Non-pigmented ciliary epithelial cell (primary cell): ENCODE measurements at regions not wholly inside any gene's neighbourhood (a gene's known extent, or its start where the extent isn't known, plus 50 kb on each side); places are given as distances from the start of the nearest gene placed in this dataset.

Experiments used
- DNase-seq: peaks from one replicate; pipeline ENCODE4 v3.0.0-alpha.2; 2010; ENCODE audit warnings: low read depth

DNA sequence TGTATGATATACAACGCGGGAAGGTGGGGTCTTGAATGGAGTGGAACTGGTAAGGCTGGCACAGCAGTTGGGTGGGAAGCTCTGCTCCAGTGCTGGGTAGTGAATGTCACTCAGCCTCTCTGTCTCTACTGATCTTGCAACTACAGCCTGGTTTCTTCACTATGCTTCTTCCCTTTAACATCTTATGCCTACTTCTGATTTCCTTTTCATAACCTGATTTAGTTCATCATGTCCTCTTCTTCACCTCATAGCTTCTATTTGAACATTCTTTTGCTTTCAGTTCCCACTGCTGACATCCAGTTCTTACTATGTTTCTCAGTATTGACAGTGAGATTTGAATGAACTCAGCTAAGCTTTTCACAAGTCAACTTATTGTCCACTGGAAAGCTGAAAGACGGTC, 286.2 kb downstream of the ARL6IP6 start:
- DNase-seq = no peak

DNA sequence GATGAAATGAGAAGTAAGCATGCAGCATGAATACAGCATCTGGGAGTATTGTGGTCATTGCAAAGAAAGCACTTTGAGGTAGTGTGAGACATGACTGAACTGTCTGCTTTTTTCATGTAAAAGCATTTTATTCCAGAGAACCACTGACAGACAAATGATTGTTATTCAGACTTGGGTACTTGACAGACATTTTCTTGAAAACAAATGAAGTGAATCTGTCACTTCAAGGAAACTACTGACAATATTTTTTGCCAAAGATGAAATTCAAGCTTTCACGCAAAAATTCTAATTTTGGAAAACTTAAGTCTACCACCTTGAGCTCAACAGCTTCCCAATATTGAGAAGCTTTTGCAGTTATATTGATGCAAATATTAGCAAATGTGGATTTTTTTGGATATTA, 255.7 kb downstream of the ARL6IP6 start:
- DNase-seq = no peak

- DNase-seq = no peak
Measured at GRCh38 chr2:152971685-152972084, 253.3 kb downstream of the ARL6IP6 start.

DNA sequence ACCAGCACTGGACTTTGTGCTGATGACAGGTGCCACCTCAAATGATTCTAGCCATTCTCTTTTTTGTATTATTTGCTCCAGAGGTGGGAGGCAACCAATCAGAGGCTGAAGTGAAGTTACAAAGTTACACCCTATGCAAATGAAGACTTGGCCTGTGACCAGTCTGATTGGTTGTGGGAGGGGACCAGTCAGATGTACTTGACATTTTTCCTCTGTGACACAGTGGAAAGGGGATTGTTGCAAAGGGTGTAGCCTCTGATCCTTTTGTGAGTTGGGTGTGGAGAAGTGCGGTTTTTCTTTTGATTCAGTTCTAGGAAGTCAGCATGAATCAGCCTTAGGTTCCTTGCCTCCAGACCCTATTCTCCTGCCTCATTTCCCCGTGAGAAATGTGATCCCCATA, 244.0 kb downstream of the ARL6IP6 start:
- DNase-seq = no peak

DNA sequence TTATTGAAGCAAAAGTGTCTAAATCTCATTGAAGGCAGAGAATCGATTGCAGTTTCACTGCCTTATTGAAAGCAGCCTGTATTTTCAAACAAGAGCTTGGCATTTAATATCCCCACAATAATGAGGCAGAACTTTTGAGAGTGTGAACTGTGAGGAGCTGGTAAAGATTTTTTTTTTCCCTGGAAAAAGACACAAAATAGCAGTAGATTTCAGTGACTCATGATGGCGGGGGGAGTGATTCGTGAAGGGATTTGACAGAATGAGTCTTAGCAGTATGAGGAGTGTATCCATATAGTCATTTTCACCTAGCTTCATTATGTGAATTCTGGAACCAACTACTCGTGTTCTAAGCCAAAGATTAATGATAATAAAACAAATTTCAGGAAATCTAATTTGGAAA, 242.9 kb downstream of the ARL6IP6 start:
- no peak for DNase-seq

DNA sequence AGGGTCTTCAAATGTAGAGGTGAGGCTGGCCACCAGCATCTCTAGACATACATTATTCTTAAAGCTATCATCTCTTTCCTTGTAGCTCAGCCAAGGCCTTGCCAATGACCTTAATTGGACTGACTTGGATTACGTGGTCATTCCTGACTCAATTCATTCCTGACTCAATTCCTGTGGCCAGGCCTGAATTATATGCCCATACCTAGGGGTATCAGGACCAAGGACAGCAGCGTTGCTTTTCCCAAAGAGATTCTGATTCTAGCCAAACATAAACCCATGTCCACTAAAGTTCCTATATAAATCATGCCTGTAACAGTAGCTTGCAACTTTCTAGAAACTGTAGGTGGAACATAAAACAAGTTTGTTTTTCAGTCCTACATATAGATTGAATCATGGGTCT, 231.7 kb downstream of the ARL6IP6 start:
- DNase-seq = no peak

GRCh38 chr2:152944099-152944498, 225.7 kb downstream of the ARL6IP6 start:
- no peak for DNase-seq

DNA sequence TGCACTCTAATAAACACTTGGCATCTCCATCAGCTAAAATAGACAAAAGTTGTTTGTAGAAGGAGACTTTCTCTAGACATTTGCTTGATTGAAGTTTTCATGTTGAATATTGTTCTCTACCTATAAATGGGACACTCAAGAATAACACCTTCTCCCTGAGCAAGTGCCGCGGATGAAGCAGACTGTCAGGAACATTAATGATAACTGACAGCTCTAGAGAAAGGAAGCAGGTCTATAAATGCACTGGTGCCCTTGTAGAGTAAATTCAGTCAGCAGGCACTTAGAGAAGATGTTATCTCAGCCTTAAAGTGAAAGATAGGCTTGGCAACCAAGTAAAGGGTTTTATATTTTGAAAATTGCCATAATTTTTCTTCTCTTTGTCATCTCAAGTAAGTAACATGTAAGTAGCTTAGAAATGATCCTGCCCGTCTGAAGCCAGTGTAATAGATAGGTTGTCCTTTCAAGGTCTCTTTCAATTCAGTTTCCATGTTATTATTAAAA, 224.6 kb downstream of the ARL6IP6 start:
- no peak for DNase-seq

GRCh38 chr2:152930501-152930900, 212.1 kb downstream of the ARL6IP6 start:
- no peak for DNase-seq

- DNase-seq = no peak
Measured at GRCh38 chr2:152929628-152930027, 211.2 kb downstream of the ARL6IP6 start.

- DNase-seq = no peak
Measured at GRCh38 chr2:152925547-152926448, 207.4 kb downstream of the ARL6IP6 start.

DNA sequence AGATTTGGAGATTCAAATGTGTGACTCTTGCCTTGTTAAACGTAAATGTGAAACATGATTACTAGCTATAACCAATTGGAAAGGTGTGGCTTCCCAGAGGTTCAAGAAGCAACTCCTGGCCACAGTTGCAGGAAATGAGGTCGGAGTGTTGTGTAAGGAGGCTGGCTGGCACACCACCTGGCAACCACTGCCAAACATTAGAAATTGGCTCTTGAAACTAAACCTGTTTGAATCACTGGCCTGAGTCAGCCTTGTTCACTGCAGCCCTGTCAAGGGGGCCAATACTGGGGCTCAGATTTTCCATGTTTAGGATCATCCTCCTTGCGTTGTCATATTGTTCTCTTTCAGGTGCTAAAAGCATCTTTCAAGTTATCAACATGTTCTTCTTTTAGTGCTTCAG, 206.3 kb downstream of the ARL6IP6 start:
- no peak for DNase-seq

DNA sequence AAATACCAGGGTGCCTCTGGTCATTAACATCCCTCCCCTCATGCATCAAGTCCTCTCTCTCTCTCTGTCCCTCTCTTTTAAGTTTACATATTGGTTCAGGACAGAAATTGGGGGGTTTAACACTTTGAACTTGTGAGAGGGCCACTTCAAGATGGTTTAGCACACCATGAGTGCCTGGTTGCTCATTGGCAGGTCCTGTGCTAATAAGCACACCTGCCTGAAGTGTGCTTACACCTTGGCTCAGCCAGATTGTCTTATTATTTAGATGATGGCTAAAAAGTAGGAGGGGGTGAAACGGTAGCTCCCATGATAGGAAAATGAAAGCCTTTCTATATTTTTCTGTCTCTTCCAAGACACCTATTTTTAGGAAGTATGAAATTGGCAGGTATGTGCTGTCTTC, 205.8 kb downstream of the ARL6IP6 start:
- DNase-seq = no peak

DNA sequence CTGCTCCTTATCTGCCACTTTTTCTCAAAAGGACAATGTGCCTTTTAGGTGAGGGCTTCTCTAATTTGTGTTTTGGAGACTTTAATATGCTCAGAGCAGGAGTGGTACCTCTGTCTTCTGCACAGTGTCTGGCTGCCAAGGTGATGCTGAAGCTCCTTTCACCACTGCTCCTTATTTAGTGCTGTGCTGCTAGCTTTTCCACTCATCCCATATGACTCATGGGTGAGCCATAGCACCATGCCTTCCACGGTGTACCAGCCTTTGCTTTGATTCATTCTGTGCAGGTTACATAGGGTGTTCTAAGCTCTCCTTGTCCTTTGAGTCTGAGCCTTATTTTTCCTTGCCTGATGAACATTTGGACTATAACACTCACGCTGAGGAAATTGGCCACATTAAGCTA, 202.4 kb downstream of the ARL6IP6 start:
- DNase-seq = no peak

DNA sequence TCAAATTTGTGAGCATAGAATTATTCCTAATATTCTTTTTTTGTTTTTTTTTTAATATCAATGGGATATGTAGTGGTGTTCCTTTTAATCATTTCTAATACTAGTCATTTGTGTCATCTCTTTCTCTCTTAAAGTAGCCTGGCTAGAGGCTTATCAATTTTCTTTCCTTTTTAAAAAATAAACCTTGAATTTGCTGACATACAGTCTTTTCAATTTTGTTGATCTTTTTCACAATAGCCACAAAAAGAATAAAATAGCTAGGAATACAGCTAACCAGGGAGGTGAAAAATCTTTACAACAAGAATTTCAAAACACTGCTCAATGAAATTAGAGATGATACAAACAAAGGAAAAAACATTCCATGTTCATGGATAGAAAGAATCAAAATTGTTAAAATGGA, 192.6 kb downstream of the ARL6IP6 start:
- no peak for DNase-seq

GRCh38 chr2:152907046-152907445, 188.6 kb downstream of the ARL6IP6 start:
- no peak for DNase-seq

- no peak for DNase-seq
Measured at GRCh38 chr2:152894051-152894450, 175.6 kb downstream of the ARL6IP6 start.

- no peak for DNase-seq
Measured at GRCh38 chr2:152890736-152891135, 172.3 kb downstream of the ARL6IP6 start.

DNA sequence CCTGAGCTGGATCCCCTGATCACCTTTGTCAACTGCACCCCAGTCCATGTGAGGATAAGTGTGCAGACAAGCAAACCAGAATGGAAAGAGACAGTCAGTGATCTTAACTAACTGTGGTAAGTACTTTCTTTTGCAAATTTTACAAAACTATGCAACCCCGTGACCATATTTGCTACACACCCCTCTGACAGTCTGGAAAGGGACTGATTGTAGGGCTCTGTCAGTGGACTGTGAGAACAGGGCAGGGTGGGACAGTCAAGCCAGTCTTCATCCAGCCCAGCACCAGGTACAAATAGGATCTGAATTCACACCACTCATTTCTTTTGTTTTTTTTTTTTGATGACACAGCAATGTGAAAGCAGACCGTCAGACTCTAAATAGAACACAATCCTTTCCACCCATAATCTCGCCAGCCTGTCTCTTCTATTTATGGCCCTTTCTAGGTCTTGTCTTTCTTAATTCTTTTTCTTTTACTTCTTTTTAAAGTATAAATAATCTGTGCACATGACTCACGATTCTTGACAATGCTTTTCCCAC, 165.6 kb downstream of the ARL6IP6 start:
- DNase-seq = no peak

- no peak for DNase-seq
Measured at GRCh38 chr2:152881527-152881926, 163.1 kb downstream of the ARL6IP6 start.

DNA sequence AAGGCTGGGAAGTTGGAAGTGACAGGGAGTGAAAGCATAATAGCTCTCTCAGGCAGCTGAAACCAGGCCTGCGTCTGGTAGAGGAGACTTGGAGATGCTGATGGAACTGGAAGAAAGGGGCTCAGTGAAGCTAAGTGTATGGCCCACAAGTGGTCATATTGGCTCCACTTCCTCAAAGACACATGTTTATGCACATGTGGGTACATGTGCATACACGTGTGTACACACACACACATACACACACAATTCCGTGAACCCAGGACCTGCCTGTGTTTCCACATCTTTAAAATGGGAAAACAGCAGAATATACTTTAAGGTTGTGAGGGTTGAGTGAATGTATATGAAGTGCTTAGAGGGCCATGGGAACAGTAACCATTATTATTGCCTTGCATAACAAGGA, 160.9 kb downstream of the ARL6IP6 start:
- DNase-seq = no peak

- no peak for DNase-seq
Measured at GRCh38 chr2:152875701-152876695, 157.6 kb downstream of the ARL6IP6 start.
